Fibroblast of lung (primary cell): ENCODE measurements at regions not wholly inside any gene's neighbourhood (a gene's known extent, or its start where the extent isn't known, plus 50 kb on each side); places are given as distances from the start of the nearest gene placed in this dataset.
A peak's percentile ranks its signal among the peaks of the same experiment; 100 is the strongest.

ENCODE experiments used
- DNase-seq, 2 donors: peaks; one replicate each; pipeline versions ENCODE4 v3.0.0 to v3.0.0-alpha.2; 2010; ENCODE audit warnings: low read depth in 2 of 2
- H2AFZ ChIP-seq: 2 replicates; pipeline ENCODE4 v1.5.1; 2012; ENCODE audit warnings: low read length, control low read depth, inconsistent platforms
- H3K27ac ChIP-seq: 2 replicates; pipeline ENCODE4 v1.5.1; 2011; ENCODE audit warnings: low read length, control low read depth; ENCODE audit not compliant: insufficient read depth
- H3K27me3 ChIP-seq: 2 replicates; pipeline ENCODE4 v1.5.1; 2011; ENCODE audit warnings: mild to moderate bottlenecking, low read length; ENCODE audit not compliant: control insufficient read depth, insufficient read depth
- H3K36me3 ChIP-seq: 2 replicates; pipeline ENCODE4 v1.5.1; 2011; ENCODE audit warnings: low read length; ENCODE audit not compliant: control insufficient read depth, insufficient read depth
- H3K4me1 ChIP-seq: 2 replicates; pipeline ENCODE4 v1.5.1; 2011; ENCODE audit warnings: low read length; ENCODE audit not compliant: control insufficient read depth, insufficient read depth; ENCODE audit errors: extremely low read depth
- H3K4me2 ChIP-seq: 2 replicates; pipeline ENCODE4 v1.5.1; 2011; ENCODE audit warnings: low read length, control low read depth; ENCODE audit not compliant: insufficient read depth; ENCODE audit errors: extremely low read depth
- H3K4me3 ChIP-seq, 4 experiments: fragments of 200-600 bp in 1 of 4; sonication (generic) in 1 of 4; replicated peaks in 1 of 4; 2 replicates each; pipeline ENCODE4 v1.5.1; 2011 to 2016; ENCODE audit warnings: low read length in 4 of 4, low read depth in 3 of 4, mild to moderate bottlenecking in 3 of 4, control low read depth in 2 of 4, inconsistent platforms in 1 of 4, mixed read lengths in 1 of 4; ENCODE audit not compliant: insufficient read depth in 1 of 4; ENCODE audit errors: control extremely low read depth in 1 of 4
- H3K79me2 ChIP-seq: 2 replicates; pipeline ENCODE4 v1.5.1; 2012; ENCODE audit warnings: mild to moderate bottlenecking, low read length, inconsistent platforms; ENCODE audit not compliant: control insufficient read depth, insufficient read depth
- H3K9ac ChIP-seq: 2 replicates; pipeline ENCODE4 v1.5.1; 2011; ENCODE audit warnings: mild to moderate bottlenecking, low read length, control low read depth; ENCODE audit not compliant: insufficient read depth
- H3K9me3 ChIP-seq: 2 replicates; pipeline ENCODE4 v1.5.1; 2012; ENCODE audit warnings: low read depth, low read length; ENCODE audit not compliant: control insufficient read depth, insufficient read depth
- H4K20me1 ChIP-seq: 2 replicates; pipeline ENCODE4 v1.5.1; 2011; ENCODE audit warnings: low read length; ENCODE audit not compliant: control insufficient read depth, insufficient read depth; ENCODE audit errors: extremely low read depth
- CTCF ChIP-seq, 2 donors: IDR thresholded peaks in 1 of 2; conservative IDR thresholded peaks in 1 of 2; 1 replicate in 1 of 2; 2 replicates in 1 of 2; pipeline ENCODE4 v1.5.1; 2011 to 2012; ENCODE audit warnings: low read length in 2 of 2, control low read depth in 1 of 2, inconsistent platforms in 1 of 2, low read depth in 1 of 2, mild to moderate bottlenecking in 1 of 2
- EZH2 ChIP-seq: IDR thresholded peaks from 2 replicates; pipeline ENCODE4 v1.5.1; 2012; ENCODE audit warnings: low read length, control low read depth, mild to moderate bottlenecking; ENCODE audit errors: missing control alignments

GRCh38 chr7:121744877-121745276 is 128.1 kb upstream of the PTPRZ1 start:
- Histone ChIP-seq H3K79me2 (no peaks in the 10 kb centered on the region), H3K36me3 (no peaks in the 10 kb centered on the region), H3K27ac (no peak overlapping the region), H2AFZ (no peak overlapping the region), H3K4me2 (no peak overlapping the region), H3K4me1 (no peaks in the 10 kb centered on the region), H3K4me3 (no peak overlapping the region), H3K27me3 (no peaks in the 10 kb centered on the region), H3K9me3 (no peaks in the 10 kb centered on the region), H3K9ac (no peak overlapping the region), H4K20me1 (no peaks in the 10 kb centered on the region)
- no peak for DNase-seq
- no peak for TF ChIP-seq EZH2
- no peak for TF ChIP-seq CTCF (conservative IDR thresholded peaks at IDR 0.05 in 1 of 2, IDR thresholded peaks at IDR 0.05 in 1 of 2; ENCODE audit: low read depth in 1 of 2, low read length in 2 of 2)

GRCh38 chr7:121744319-121744718 is 128.6 kb upstream of the PTPRZ1 start:
- no peaks in the 10 kb centered on the region for H3K36me3 ChIP-seq

GRCh38 chr7:121741896-121742295 is 131.1 kb upstream of the PTPRZ1 start:
- TF ChIP-seq CTCF (conservative IDR thresholded peaks at IDR 0.05 in 1 of 2, IDR thresholded peaks at IDR 0.05 in 1 of 2; ENCODE audit: low read depth in 1 of 2, low read length in 2 of 2) = no peak
- Histone ChIP-seq H4K20me1 (no peaks in the 10 kb centered on the region), H3K4me3 (no peak overlapping the region), H3K4me2 (no peak overlapping the region), H3K9ac (no peak overlapping the region), H3K79me2 (no peaks in the 10 kb centered on the region), H3K27ac (no peak overlapping the region), H3K36me3 (no peaks in the 10 kb centered on the region), H3K9me3 (no peaks in the 10 kb centered on the region), H3K27me3 (no peaks in the 10 kb centered on the region), H3K4me1 (no peaks in the 10 kb centered on the region), H2AFZ (no peak overlapping the region)
- DNase-seq = peak in 1 of 2 donors; percentile 47

More at GRCh38 chr7:121744319-121744718, 128.6 kb upstream of the PTPRZ1 start:
- no peak for TF ChIP-seq EZH2
- no peak for TF ChIP-seq CTCF (conservative IDR thresholded peaks at IDR 0.05 in 1 of 2, IDR thresholded peaks at IDR 0.05 in 1 of 2; ENCODE audit: low read depth in 1 of 2, low read length in 2 of 2)
- Histone ChIP-seq H3K79me2 (no peaks in the 10 kb centered on the region), H3K4me2 (no peak overlapping the region), H3K27ac (no peak overlapping the region), H3K4me3 (no peak overlapping the region), H4K20me1 (no peaks in the 10 kb centered on the region), H3K9ac (no peak overlapping the region), H3K4me1 (no peaks in the 10 kb centered on the region), H3K27me3 (no peaks in the 10 kb centered on the region), H2AFZ (no peak overlapping the region), H3K9me3 (no peaks in the 10 kb centered on the region)
- no peak for DNase-seq
